ENCODE measurements at regions not wholly inside any gene's neighbourhood (a gene's known extent, or its start where the extent isn't known, plus 50 kb on each side); places are given as distances from the start of the nearest gene placed in this dataset.
"Not testable (repeated sequence)": the region's sequence is repeated elsewhere in the genome, so short reads cannot be mapped to it uniquely, and the experiment has no call there.

DNA sequence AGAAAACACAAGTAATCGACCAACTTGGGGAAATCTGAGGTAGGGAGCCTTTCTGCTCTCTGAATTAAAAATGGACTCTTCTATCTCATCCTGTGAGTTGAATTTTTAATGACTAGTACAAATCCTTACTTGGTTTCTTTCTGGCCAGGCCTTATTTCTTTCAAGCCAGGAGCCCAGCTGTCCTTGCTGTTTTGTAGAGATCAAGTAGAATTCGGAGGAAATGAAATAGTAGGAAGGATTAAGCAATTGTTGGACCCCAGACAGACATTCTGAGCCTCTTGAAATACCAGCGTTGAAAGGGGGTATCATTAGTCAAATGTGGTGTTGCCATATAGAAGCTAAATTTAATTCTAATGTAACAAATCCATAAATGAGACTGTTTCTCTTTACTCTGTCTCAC is 53.7 kb upstream of the SMIM15 start:
- H3K9me3 Mint-ChIP-seq: peaks cover 0 to 2% (median 0%) of the 10 kb centered on the region in 3 donors
- H3K4me3 Mint-ChIP-seq: no peak overlapping the region
- H3K27ac Mint-ChIP-seq: no peak overlapping the region
- H3K36me3 Mint-ChIP-seq: no peaks in the 10 kb centered on the region
- peaks cover 8% of the 10 kb centered on the region for H3K27me3 Mint-ChIP-seq
- H3K4me1 Mint-ChIP-seq: no peaks in the 10 kb centered on the region

DNA sequence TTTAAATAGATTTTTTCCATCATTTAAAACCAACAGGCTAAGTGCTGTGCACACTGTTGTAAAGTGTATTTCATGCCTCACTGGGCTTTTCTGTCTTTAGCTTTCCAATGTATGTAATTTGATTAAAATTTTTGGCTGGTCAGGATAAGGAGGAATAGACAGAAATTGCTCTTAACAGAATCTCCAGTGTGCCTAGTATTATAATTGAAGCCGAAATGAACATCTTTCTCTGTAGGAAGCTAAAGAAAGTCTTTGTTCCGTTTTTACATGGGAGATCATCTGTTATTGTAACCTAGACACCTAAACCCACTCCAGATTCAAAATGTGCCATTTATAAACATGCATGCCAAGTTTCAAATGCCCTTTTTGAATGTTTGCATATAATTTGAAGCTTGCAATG is 54.5 kb upstream of the SMIM15 start:
- Mint-ChIP-seq H3K4me3 (no peak overlapping the region), H3K36me3 (no peaks in the 10 kb centered on the region), H3K27ac (no peak overlapping the region), H3K9me3 (peaks cover 0 to 4% (median 2%) of the 10 kb centered on the region in 3 donors), H3K27me3 (peaks cover 8% of the 10 kb centered on the region), H3K4me1 (no peaks in the 10 kb centered on the region)

DNA sequence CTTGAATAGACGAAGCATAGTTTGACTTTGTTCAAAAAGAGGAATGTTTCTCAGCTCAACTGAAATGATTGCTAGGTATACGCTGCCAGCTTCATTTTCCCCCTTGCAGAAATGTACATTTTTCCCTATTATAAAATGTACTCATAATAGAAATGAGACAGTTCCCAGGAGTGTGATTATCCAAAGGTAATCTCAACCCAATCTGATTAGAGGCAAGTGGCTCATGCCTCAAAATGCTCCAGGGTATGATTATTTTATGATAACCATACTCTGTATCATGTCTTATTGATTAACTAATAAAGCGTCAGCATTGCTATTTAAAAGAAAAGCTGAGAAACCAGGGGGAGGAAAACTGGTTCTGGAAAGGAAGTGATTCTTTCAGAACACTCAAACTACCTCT is 54.9 kb upstream of the SMIM15 start:
- peaks cover 0 to 5% (median 2%) of the 10 kb centered on the region in 3 donors for H3K9me3 Mint-ChIP-seq
- H3K4me1 Mint-ChIP-seq: no peaks in the 10 kb centered on the region
- peaks cover 8% of the 10 kb centered on the region for H3K27me3 Mint-ChIP-seq
- no peak overlapping the region for H3K4me3 Mint-ChIP-seq
- no peaks in the 10 kb centered on the region for H3K36me3 Mint-ChIP-seq
- H3K27ac Mint-ChIP-seq: no peak overlapping the region

DNA sequence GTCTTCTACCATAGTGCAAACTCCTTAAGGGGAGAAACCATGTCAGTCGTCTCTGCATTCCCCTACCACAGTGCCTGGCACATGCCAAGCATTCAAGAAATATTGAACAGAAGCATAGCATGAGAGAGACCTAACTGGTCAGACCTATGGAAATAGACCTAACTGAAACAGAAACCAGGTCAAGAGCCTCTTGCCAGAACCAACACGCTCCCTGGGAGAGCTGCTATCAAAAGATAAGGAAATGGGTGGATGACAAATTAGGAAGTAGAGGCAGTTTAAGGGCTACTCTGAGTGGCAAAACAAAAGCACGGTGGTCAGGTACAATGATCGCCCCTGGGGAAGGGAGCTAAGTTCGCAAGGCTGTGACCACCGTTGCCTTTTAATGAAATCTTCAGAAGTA is 66.0 kb upstream of the SMIM15 start:
- peak overlapping the region in 1 of 4 donors; percentile 55 for H3K4me3 Mint-ChIP-seq
- no peaks in the 10 kb centered on the region for H3K9me3 Mint-ChIP-seq
- H3K36me3 Mint-ChIP-seq: no peaks in the 10 kb centered on the region
- no peaks in the 10 kb centered on the region for H3K27me3 Mint-ChIP-seq
- H3K27ac Mint-ChIP-seq: no peak overlapping the region
- H3K4me1 Mint-ChIP-seq: peaks cover 0 to 11% (median 4%) of the 10 kb centered on the region in 3 donors

DNA sequence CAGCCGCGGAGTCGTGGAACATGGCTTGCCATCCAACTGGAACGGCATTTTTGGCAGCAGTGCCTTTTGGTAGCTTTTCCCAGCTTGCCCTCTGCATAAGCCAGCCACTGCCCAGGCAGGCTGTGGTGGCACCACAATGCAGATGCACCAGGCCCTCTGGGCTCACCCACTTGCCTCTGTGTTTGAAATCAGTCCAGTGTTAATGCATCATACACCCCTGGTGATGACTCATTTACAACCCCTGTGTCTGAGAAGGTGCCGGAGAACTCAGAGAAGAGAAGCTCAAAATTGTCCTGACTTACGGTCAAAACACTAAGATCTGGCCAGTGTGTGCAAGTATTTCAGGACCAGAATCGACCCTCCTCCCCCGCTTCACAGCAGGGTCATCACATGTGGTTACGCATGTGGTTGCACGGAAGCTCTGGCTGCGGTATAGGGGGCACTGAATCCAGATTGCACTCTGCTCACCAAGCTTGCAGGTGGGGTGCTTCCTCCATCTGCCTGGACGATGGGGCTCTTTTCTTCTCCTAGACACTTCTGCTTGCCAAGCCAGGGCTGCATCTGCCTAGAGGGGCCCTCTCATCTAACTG is 66.5 kb upstream of the SMIM15 start:
- Mint-ChIP-seq H3K36me3 (no peaks in the 10 kb centered on the region), H3K27me3 (no peaks in the 10 kb centered on the region), H3K4me3 (peak overlapping the region in 1 of 4 donors; percentile 7), H3K27ac (no peak overlapping the region), H3K4me1 (peaks cover 0 to 11% (median 4%) of the 10 kb centered on the region in 3 donors), H3K9me3 (no peaks in the 10 kb centered on the region)

DNA sequence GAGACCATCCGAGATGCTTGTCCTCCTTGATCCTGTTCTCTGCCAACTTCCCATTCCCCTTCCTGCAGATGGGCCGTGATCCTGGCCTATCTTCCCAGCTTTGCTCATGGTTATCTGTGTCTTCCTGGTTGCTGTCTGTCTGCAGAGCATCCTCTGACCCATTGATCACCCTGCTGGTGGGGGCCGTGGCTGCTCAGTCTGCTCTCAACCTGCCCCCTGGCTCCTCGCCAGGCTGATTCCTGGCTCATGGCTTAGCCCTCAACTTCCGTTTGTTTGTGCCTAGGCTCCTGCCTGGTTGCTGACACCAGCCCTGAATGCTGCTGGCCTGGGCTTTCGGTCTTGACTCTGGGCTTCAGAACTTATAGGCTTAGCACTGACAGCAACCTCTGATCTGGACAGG is 67.1 kb upstream of the SMIM15 start:
- no peak overlapping the region for H3K27ac Mint-ChIP-seq
- H3K27me3 Mint-ChIP-seq: peaks cover 2% of the 10 kb centered on the region
- peaks cover 0 to 11% (median 4%) of the 10 kb centered on the region in 3 donors for H3K4me1 Mint-ChIP-seq
- H3K9me3 Mint-ChIP-seq: no peaks in the 10 kb centered on the region
- no peaks in the 10 kb centered on the region for H3K36me3 Mint-ChIP-seq
- H3K4me3 Mint-ChIP-seq: no peak overlapping the region

DNA sequence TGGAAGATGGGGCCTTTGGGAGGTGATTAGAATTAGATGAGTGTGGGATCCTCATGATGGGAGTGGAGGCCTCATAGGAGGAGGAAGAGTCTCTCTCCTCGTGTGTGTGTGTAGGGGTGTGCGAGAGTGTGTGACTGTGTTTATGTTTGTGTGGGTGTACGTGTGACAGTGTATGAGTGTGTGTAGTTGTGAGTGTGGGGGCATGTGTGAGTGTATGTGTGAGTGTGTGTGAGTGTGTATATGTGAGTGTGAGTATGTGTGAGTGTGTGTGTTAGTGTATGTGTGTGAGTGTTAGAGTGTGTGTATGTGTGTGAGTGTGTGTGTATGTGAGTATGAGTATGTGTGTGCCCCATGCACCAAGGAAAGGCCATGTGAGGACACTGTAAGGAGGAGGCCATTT is 68.2 kb upstream of the SMIM15 start:
- peaks cover 0 to 11% (median 4%) of the 10 kb centered on the region in 3 donors for H3K4me1 Mint-ChIP-seq
- H3K27me3 Mint-ChIP-seq: peaks cover 2% of the 10 kb centered on the region
- no peaks in the 10 kb centered on the region for H3K9me3 Mint-ChIP-seq
- H3K36me3 Mint-ChIP-seq: no peaks in the 10 kb centered on the region
- no peak overlapping the region for H3K27ac Mint-ChIP-seq
- no peak overlapping the region for H3K4me3 Mint-ChIP-seq

DNA sequence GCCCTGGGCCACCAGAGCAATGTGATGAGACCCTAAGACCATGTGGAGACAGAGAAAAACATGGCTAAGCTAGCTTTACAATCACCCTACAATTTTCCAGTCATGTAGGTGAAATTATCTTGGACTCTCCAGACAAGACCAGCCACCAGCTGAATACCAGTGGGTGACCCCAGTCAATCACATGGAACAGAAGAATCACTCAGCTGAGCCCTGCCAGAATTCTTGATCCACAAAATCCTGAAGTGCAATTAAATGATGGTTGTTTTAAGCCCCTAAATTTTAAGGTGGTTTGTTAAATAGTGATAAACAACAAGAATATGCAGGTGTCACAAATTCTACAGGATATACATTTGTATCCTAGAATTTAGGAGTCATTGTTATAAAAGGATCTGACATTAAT is 69.5 kb upstream of the SMIM15 start:
- peaks cover 0 to 11% (median 4%) of the 10 kb centered on the region in 3 donors for H3K4me1 Mint-ChIP-seq
- H3K27ac Mint-ChIP-seq: no peak overlapping the region
- no peaks in the 10 kb centered on the region for H3K36me3 Mint-ChIP-seq
- H3K9me3 Mint-ChIP-seq: no peaks in the 10 kb centered on the region
- H3K4me3 Mint-ChIP-seq: no peak overlapping the region
- H3K27me3 Mint-ChIP-seq: peaks cover 2% of the 10 kb centered on the region

DNA sequence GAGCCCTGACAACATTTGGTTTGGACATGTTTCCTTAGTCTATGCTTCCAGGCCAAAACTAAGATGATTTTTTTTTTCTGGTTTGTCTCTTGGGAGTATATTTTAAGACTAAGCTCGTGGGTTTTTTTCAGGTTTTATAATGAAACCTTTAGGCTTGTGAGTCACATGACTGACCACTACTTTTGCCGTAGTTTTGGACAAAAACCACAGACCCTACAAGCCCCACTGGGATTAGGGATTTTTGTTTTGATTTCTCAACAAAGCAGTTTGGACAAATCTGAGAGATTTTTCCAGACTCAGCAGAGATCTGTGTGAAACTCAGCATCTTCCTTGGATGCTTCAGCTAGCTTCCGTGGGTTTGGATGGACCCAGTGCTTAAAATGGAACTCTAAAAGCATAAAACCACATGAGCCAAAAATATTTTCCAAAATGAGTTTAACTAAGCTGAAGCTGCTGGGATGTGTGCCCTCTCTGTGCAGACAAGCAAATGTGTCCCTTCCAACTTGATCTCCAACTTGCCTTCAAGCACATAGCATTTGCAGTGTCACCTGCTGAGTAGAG is 70.3 kb upstream of the SMIM15 start:
- Mint-ChIP-seq H3K9me3 (peaks cover 0 to 2% (median 0%) of the 10 kb centered on the region in 3 donors), H3K27ac (no peak overlapping the region), H3K27me3 (peaks cover 2% of the 10 kb centered on the region), H3K4me1 (peaks cover 0 to 11% (median 6%) of the 10 kb centered on the region in 3 donors), H3K4me3 (no peak overlapping the region), H3K36me3 (no peaks in the 10 kb centered on the region)

DNA sequence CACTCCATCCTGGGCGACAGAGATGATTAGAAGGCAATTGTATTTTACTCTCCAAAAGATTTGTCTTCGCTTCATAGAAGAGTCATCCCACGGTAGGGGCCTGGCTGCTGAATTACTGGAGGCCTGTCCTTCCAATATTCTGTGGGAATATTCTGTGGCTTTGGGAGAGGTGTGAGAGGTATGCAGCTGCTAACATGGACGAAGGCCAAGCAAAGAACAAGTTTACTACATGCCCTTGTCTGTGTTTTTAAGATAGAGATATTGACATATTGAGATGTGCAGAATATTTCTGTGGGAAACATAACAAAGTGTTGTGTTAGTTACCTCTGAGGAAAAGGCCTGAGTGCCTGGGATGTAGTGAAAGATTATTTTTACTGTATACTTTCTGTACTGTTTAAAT is 71.8 kb upstream of the SMIM15 start:
- no peak overlapping the region for H3K27ac Mint-ChIP-seq
- peaks cover 3% of the 10 kb centered on the region for H3K27me3 Mint-ChIP-seq
- peaks cover 0 to 4% (median 2%) of the 10 kb centered on the region in 3 donors for H3K4me1 Mint-ChIP-seq
- H3K9me3 Mint-ChIP-seq: peaks cover 0 to 3% (median 0%) of the 10 kb centered on the region in 3 donors
- no peak overlapping the region for H3K4me3 Mint-ChIP-seq
- H3K36me3 Mint-ChIP-seq: no peaks in the 10 kb centered on the region

DNA sequence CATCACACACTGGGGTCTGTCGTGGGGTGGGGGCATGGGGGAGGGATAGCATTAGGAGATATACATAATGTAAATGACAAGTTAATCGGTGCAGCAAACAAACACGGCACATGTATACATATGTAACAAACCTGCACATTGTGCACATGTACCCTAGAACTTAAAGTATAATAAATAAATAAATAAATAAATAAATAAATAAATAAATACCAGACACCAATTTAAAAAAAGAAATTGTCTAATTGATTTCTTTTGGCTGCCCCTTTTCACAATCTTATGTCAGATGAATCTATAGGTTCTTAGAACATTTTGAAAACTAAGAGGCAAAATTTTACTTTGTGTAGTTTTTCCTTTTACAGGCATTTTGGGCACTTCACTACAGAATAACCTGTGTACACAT is 74.4 kb upstream of the SMIM15 start:
- H3K9me3 Mint-ChIP-seq, H3K4me1 Mint-ChIP-seq, H3K27ac Mint-ChIP-seq, H3K27me3 Mint-ChIP-seq, H3K4me3 Mint-ChIP-seq, H3K36me3 Mint-ChIP-seq: not testable (repeated sequence)

DNA sequence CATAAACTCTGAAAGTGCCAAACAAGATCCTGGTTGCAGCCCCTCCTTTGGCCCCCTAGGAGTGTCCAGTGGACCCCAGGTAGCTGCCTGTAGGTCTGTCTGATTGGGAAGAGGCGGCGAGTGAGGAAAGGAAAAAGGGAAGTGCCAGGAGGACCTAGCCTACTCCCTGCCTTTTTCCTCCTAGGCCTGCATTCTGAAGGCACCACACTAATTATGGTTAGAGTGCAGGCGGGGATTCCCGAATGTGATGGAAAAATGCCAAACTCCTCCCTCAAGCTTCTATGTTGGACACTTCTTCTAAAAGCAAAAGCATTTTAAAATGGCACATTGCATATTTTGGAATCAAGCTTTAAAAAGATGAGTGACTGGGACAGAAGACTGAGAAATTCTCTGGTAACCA is 83.2 kb upstream of the SMIM15 start:
- Mint-ChIP-seq H3K27me3 (peaks cover 5% of the 10 kb centered on the region), H3K4me1 (peaks cover 0 to 4% (median 0%) of the 10 kb centered on the region in 3 donors), H3K36me3 (peaks cover 6% of the 10 kb centered on the region), H3K9me3 (peaks cover 0 to 7% (median 7%) of the 10 kb centered on the region in 3 donors), H3K27ac (no peak overlapping the region), H3K4me3 (no peak overlapping the region)

DNA sequence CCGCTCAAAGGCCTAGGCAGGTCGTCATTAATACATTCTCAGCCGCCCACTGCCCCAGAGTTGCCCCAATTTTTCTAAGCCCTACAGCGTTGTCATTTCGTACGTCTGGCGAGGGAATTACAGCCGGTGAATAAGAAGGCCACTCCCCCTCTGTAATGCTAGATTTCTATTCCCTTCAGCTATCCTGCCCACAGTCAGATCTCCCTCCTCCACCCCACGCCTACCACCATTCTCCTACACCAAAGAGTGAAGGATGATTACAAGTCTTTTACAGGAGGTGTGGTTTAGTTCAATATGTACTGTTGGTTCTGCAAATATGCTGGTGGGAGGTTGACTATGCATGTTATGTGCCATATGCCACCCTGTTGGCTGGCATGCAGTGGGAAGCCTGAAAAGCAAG is 83.7 kb upstream of the SMIM15 start:
- H3K27me3 Mint-ChIP-seq: peaks cover 5% of the 10 kb centered on the region

DNA sequence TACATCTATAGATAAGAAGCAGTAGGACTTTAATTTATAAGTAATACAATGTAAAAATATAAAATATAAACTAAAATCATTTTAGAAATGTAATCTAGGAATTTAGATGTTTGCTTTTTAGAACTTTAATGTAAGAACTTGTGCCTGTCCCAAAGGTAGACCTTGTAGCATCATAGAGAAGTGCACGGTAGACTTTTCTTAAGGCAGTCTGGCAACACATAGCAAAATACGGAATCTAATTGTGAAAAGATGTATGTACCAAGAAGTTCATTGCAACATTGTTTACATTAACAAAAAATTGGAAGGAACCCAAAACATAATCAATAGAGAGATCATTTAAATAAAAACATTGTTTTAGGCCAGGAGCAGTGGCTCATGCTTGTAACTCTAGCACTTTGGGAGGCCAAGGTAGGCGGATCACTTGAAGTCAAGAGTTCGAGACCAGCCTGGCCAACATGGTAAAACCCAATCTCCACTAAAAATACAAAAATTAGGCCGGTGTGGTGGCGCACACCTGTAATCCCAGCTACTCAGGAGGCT is 84.6 kb upstream of the SMIM15 start:
- no peak overlapping the region for H3K27ac Mint-ChIP-seq
- peaks cover 4% of the 10 kb centered on the region for H3K36me3 Mint-ChIP-seq
- H3K27me3 Mint-ChIP-seq: peaks cover 5% of the 10 kb centered on the region
- H3K4me3 Mint-ChIP-seq: no peak overlapping the region
- peaks cover 0 to 7% (median 7%) of the 10 kb centered on the region in 3 donors for H3K9me3 Mint-ChIP-seq
- peaks cover 0 to 4% (median 0%) of the 10 kb centered on the region in 3 donors for H3K4me1 Mint-ChIP-seq

More for the DNA sequence above, 83.7 kb upstream of the SMIM15 start:
- no peak overlapping the region for H3K27ac Mint-ChIP-seq
- peaks cover 0 to 7% (median 7%) of the 10 kb centered on the region in 3 donors for H3K9me3 Mint-ChIP-seq
- peaks cover 6% of the 10 kb centered on the region for H3K36me3 Mint-ChIP-seq
- peaks cover 0 to 4% (median 0%) of the 10 kb centered on the region in 3 donors for H3K4me1 Mint-ChIP-seq
- no peak overlapping the region for H3K4me3 Mint-ChIP-seq

DNA sequence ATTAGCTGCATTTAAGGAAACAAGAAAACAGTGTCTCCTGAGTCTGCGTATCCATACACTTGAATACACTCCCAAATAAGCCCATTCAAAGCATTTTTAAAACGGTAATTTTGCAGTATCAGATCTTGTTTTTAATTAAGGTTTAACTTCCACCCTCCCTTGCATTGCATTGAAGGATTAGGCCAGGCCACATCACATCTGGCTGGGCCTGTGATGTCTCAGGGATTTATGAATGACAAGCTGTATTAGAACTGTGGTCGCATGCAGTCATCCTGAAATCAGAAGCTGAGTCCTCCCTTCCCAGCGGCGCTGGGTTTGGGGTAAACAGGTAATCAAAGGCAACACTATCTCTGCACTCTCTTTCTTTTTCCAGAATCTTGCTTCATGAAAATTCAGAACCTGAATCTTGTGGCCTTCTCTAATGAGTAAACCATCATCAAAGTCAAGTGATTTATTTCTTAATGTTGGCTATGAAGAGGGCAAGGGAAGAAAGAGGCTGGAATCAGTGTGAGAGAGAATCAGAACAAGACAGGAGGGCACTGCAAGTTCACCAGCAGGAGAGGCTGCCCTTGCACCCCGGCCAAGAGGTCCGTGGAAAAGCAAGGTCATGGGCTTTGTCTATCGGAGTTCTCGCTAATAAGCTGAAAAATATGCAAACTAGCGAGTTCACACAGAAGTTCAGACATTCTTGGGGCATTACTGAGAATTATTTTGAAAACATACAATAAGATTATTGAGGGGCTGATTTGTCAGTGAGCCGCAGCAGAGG is 80.0 kb upstream of the ZSWIM6 start:
- H3K27ac Mint-ChIP-seq: no peak overlapping the region
- H3K36me3 Mint-ChIP-seq: peaks cover 5% of the 10 kb centered on the region
- H3K9me3 Mint-ChIP-seq: peaks cover 0 to 4% (median 3%) of the 10 kb centered on the region in 3 donors
- H3K4me1 Mint-ChIP-seq: no peaks in the 10 kb centered on the region
- peaks cover 24% of the 10 kb centered on the region for H3K27me3 Mint-ChIP-seq
- H3K4me3 Mint-ChIP-seq: no peak overlapping the region
